HG03571 (cell line): ENCODE measurements at regions not wholly inside any gene's neighbourhood (a gene's known extent, or its start where the extent isn't known, plus 50 kb on each side); places are given as distances from the start of the nearest gene placed in this dataset.

Experiments
- ATAC-seq: cut with Tn5 transposase; IDR thresholded peaks from one replicate; pipeline ENCODE4 v1.9.1; 2021; ENCODE audit not compliant: unreplicated experiment

DNA sequence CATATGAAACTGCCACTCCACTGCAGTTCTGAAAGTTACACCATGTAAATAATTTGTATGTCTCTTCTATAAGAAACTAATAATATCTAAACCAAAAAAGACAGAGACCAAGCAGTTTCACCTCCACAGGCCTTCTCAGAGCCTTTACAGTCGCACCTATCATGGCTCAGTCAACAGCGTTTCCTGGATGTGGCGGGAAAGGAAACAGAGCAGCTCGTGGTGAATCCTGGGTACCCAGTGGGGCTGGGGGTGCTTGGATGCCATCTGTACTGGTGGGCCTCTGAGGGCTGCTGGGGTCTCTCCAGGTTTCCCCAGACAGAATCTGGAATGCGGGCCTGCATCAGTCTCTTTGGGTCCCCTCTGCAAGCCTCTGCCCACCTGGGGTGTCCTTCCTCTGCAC lies 100.2 kb upstream of the CASZ1 start:
- ATAC-seq, result no peak

- ATAC-seq, result no peak
These were observed 101.0 kb upstream of the CASZ1 start for GRCh38 chr1:10897321-10897980.

- no peak for ATAC-seq
These were observed 101.7 kb upstream of the CASZ1 start for GRCh38 chr1:10897981-10898728.

- no peak for ATAC-seq
These were observed 102.5 kb upstream of the CASZ1 start for GRCh38 chr1:10898921-10899320.

GRCh38 chr1:10899490-10900250 lies 103.2 kb upstream of the CASZ1 start:
- ATAC-seq, result no peak

GRCh38 chr1:10900251-10900651 lies 103.8 kb upstream of the CASZ1 start:
- ATAC-seq, result no peak

DNA sequence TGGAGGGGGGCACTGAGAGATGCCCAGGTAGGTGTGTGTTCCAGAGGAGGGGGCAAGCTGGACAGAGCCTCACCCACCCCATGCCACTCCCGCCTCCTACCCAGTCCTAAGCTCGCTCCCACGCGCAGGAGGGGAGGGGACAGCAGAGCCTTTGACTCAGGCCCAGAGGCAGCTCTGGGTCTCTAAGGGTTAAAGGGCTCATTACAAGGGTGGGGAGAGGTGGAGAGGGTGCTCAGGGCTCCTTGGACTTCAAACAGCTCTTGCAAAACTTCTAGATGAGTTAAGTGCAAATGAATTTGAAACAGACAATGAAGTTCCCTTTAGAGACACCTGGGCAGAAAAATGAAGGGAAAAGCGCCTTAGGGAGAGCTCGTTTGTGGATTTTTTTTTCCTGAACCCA lies 104.2 kb upstream of the CASZ1 start:
- ATAC-seq, result no peak

GRCh38 chr1:10901091-10901890 lies 104.8 kb upstream of the CASZ1 start:
- no peak for ATAC-seq

DNA sequence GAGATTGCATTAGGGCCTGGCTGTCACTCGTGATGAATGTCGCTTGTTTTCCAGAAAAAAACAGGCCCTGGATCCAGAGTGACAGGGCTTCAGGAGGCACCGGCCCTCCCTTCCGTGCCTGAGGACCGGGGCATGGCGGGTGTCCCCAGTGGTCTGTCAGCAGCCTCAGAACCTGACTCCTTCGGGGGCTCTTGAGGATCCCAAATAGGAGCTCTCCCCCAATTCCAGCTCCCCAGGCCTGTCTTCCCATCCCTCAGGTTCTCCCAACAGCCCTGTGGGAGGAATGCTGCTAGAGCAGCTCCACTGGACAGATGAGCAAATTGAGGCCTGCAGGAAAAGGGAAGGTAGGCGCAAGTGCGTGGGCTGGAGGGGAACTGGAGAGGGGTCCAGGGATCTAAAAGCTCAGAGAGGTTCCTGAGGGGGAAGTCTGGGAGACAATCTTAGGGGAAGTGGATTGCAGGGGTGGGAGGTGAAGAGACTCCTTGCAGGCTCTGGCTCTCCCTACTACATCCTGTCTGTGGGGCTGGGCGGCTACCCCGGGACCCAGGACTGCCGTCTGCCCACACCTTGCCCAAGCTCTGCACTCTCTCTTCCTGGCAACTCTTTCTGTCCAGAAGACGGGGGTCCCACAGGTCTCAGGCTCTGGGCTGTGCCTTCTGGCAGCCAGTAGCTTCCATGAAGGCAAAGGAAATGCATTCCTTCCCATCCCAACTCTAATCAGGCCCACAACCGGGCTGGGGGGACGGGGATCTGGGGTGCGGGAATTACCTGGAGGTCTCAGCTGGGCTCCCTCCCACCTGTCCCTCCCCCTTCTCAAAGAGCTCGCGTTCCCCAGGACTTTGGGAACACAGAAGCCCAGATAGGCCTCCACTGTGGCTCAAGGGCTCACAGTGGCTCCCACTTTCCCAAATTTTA lies 105.7 kb upstream of the CASZ1 start:
- ATAC-seq, result no peak

GRCh38 chr1:10903421-10903820 lies 107.0 kb upstream of the CASZ1 start:
- no peak for ATAC-seq

DNA sequence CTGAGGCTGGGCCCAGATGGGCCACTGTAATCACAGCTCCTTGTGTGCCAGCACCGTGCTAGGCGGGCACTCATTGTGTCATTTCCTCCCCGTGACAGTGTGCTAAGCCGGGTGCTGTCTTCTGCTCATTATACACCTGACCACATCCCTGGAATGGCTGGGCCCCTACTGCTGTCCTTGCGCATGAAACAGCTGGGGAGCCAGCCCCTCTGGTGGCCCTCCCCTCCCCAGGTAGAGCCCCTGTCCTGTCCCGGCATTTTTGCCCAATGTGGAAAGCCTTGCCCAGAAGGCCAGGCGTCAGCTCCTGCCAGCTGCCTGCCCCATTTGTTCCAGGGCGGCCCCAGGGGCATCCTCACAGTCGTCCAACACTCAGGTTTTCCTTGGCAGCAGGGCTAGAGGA lies 107.4 kb upstream of the CASZ1 start:
- ATAC-seq, result no peak

DNA sequence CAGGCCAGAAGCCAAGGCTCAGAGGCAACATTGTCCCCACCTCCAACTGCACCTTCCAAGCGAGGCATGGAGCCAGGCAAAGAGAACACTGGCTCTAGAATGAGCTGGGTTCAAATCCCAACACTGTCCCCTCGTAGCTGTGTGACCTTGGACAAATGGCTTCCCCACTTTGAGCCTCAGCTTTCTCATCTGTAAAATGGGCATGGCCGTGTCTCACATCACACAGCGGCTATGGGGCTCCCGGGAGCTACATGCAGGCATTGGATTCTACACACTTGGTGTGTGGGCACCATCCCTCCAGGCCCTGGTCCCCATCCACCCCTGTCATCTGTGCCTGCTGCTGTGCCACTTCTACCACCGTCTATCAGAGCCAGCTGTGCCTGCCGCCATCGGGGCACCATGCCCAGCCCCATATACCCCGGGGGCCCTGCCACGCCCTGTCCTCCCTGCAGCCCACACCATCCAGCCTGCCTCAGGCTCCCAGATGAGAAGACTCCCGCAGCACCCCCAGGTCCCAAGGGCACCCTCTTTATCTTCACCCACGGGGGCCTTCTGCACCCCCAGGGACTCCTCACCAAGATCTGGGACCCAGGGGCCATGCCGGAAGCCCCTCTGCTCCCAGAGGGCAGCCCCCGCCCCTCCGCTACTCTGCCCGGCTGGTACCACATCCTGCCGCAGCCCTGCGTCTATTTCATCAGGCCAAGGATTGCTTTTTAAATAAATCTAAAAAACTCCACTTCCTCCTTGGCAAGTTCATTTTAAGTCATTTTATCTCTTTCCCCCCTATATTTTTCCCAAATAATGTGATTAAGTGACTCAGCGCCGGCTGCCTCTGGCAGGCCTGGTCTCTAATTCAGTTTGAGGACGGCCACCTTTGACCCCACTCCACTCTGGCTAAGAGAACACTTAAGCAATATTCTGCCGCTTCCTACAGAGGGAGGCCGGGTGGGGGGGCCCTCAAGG lies 107.8 kb upstream of the TARDBP start:
- no peak for ATAC-seq

- ATAC-seq, result no peak
These were observed 106.4 kb upstream of the TARDBP start for GRCh38 chr1:10905841-10906655.

- no peak for ATAC-seq
These were observed 105.5 kb upstream of the TARDBP start for GRCh38 chr1:10906866-10907519.

- no peak for ATAC-seq
These were observed 104.2 kb upstream of the TARDBP start for GRCh38 chr1:10908266-10908665.

GRCh38 chr1:10909697-10910680 lies 102.5 kb upstream of the TARDBP start:
- no peak for ATAC-seq
